Epithelial cell of proximal tubule (primary cell): ENCODE measurements at regions not wholly inside any gene's neighbourhood (a gene's known extent, or its start where the extent isn't known, plus 50 kb on each side); places are given as distances from the start of the nearest gene placed in this dataset.

Source experiments
- DNase-seq: peaks from one replicate; pipeline ENCODE4 v3.0.0-alpha.2; 2011; ENCODE audit warnings: low read depth
- H3K4me3 ChIP-seq: 2 replicates; pipeline ENCODE4 v1.5.1; 2011; ENCODE audit warnings: low read depth, mild to moderate bottlenecking, low read length
- TF ChIP-seq, protein P1 (sequence below): conservative IDR thresholded peaks from 2 replicates; pipeline ENCODE4 v1.5.1; 2012; ENCODE audit warnings: low read depth, mild to moderate bottlenecking, low read length

DNA sequence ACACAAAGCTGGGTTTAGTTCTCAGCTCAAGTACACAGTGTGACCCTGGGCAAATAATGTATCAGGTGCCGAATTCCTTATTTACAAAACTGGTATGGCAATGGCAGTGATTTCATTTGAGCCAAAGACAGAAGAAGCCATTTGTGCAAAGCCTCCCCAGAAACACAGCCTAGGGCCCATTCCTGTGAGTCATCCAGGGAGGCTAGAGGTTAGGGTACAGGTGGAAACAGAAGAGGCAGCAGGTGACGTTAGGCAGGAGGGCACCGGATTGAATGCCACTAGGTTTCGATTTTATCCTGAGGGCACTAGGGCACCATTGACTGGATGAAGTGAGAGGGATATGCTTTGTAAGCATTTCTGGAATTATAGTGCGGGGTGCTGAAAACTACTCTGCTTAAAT, 766.9 kb upstream of the NR2F2 start:
- DNase-seq: no peak
- TF ChIP-seq, protein P1, sequence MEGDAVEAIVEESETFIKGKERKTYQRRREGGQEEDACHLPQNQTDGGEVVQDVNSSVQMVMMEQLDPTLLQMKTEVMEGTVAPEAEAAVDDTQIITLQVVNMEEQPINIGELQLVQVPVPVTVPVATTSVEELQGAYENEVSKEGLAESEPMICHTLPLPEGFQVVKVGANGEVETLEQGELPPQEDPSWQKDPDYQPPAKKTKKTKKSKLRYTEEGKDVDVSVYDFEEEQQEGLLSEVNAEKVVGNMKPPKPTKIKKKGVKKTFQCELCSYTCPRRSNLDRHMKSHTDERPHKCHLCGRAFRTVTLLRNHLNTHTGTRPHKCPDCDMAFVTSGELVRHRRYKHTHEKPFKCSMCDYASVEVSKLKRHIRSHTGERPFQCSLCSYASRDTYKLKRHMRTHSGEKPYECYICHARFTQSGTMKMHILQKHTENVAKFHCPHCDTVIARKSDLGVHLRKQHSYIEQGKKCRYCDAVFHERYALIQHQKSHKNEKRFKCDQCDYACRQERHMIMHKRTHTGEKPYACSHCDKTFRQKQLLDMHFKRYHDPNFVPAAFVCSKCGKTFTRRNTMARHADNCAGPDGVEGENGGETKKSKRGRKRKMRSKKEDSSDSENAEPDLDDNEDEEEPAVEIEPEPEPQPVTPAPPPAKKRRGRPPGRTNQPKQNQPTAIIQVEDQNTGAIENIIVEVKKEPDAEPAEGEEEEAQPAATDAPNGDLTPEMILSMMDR: no peak
- H3K4me3 ChIP-seq: no peak overlapping the region

DNA sequence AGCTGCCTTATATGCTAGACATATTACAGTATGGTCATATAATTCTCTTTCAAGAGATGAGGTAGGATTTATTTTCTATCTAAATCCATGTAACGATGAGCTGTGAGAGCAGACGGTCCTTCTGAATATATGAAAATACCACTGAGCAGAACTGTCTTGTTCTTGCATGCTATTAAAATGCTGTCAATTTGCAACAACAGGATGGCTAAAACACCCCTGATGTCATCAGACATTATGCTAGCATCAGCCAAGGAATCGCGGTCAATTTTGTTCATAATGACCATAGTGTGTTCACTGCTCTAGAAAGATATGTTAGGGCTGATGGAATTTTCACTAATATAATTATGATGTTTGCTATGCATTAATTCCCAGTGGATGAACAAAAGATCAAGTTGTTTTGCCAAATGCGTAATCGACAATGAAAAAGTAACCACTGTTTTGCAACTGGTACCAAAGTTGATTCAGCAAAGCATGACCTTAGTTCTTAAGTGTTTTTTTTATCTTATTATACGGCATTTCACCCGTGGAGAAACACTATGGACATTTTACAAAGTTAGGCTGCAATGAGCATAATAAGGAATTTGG, 765.4 kb upstream of the NR2F2 start:
- DNase-seq: no peak
- H3K4me3 ChIP-seq: no peak overlapping the region
- TF ChIP-seq, protein P1: no peak

DNA sequence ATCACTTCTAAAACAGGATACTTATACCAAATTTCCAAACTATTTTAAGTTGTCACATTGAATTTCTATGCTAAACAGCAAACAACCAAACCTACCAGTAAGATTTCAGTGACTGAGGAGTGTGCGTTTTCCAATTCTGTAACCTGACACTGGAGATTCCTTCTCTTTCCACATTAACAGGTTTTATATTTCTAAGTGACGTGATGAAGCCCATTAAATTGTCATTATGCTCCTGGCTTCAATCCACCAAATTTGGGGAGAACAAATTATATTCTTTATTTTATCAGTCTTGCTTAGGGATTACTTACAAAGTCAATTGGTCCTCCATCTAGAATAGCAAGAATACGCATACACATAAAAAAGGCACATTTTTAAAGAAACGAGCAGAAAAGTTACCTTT, 764.8 kb upstream of the NR2F2 start:
- TF ChIP-seq, protein P1: no peak
- no peak for DNase-seq
- H3K4me3 ChIP-seq: no peak overlapping the region

DNA sequence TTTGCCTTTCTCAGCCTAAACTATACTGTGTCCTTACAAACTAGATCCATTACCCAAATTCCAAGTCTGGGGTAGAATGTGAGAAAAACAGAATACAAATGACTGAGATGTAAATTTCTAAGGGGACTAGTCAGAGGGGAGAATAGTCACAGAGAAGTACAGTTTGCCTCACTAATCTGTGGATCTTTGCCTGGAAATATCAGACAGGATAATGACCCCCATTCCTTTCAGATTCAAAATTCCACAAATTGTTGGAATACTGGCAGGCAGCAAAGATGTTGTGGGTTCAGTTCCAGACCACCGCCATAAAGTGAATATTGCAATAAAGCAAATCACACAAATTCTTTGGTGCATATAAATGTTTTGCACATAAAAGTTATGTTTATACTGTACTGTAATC, 762.8 kb upstream of the NR2F2 start:
- TF ChIP-seq, protein P1: no peak
- H3K4me3 ChIP-seq: no peak overlapping the region
- no peak for DNase-seq

DNA sequence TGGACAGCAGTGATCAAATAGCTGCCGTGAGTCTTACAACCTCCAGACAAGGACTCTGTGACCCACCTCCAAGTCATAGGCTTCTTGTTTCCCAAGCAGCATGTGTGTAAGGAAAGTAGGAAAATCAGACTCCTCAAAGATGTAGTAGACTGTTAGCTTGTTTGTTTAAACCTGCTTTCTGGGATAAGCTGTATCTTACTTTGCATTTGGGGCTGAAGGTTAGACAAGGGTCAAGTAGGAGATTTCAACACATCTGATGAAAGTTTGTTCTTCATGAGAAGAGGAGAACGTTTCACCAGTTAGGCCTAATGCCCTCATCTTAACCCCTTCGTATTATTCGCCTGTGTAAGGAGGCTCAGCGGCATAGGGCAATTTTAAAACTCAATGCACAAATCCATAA, 756.4 kb upstream of the NR2F2 start:
- TF ChIP-seq, protein P1: no peak
- no peak for DNase-seq
- no peak overlapping the region for H3K4me3 ChIP-seq

DNA sequence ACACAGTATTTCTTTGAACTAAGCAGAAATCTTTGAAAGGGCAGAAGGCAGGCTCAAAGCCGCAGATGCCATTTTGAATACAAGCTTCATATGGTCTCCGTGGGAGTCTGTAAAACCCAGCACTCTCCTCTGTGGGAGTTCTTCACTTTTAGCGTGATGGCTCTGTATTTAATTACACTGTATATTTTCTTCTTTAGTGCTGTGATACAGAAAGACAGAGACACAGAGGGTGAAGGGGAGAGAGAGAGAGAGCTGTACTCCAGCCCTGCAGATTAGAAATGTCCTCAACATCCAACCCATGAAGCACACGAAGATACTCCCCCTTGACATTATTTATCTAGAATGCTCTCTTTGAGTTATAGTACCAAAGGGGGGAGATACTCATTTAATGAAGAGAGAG, 752.6 kb upstream of the NR2F2 start:
- no peak overlapping the region for H3K4me3 ChIP-seq
- TF ChIP-seq, protein P1: no peak
- no peak for DNase-seq

DNA sequence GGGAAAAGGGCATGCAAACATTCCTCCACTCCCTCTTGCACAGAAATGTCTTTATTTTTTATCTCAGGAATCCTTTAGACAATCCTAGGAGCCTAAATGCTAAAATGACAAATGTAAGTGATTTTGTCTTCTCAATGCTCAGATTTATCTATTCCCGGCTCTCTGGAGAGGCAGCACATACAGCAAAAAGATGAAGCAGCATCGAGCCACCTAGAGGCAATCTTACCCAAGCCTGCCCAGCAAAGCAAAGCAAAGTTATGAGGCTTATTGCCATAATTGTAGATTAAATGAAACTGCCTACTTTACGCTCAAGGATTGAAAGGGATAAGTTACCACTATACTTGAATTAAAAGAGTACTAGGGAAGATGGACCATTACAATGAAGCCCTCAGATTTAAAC, 750.4 kb upstream of the NR2F2 start:
- no peak overlapping the region for H3K4me3 ChIP-seq
- TF ChIP-seq, protein P1: peak; percentile 23
- DNase-seq: no peak
